ENCODE measurements at regions not wholly inside any gene's neighbourhood (a gene's known extent, or its start where the extent isn't known, plus 50 kb on each side); places are given as distances from the start of the nearest gene placed in this dataset.

GRCh38 chr10:130547368-130547767 lies 411.2 kb downstream of the GLRX3 start:
- Histone ChIP-seq H3K9me3 (ENCODE audit: control insufficient read depth in 2 of 3, insufficient read depth in 1 of 3, low read length in 3 of 3) (no peaks in the 10 kb centered on the region), H3K27me3 (ENCODE audit: control insufficient read depth, insufficient read depth, low read length) (no peaks in the 10 kb centered on the region), H3K4me3 (ENCODE audit: low read length in 3 of 3) (no peak overlapping the region), H3K27ac (ENCODE audit: low read depth in 2 of 2, low read length in 2 of 2) (no peak overlapping the region), H3K4me1 (ENCODE audit: control insufficient read depth in 2 of 3, insufficient read depth in 2 of 3, low read depth in 1 of 3, low read length in 3 of 3) (no peaks in the 10 kb centered on the region), H3K9ac (ENCODE audit: low read length in 3 of 3) (no peak overlapping the region), H3K36me3 (ENCODE audit: control insufficient read depth in 2 of 3, insufficient read depth in 3 of 3, low read length in 3 of 3) (no peaks in the 10 kb centered on the region)
- intact Hi-C loops (cut with DNase I) = no loop called here
- TF ChIP-seq CTCF (IDR thresholded peaks at IDR 0.05; ENCODE audit: borderline replicate concordance, extremely low read depth, insufficient read depth) = no peak
- peak in 1 of 5 donors; percentile 13 for DNase-seq
- no peak for FAIRE-seq

GRCh38 chr10:130550952-130551674 lies 414.9 kb downstream of the GLRX3 start:
- Histone ChIP-seq H3K27me3 (ENCODE audit: control insufficient read depth, insufficient read depth, low read length) (no peaks in the 10 kb centered on the region), H3K27ac (ENCODE audit: low read depth in 2 of 2, low read length in 2 of 2) (no peak overlapping the region), H3K9ac (ENCODE audit: low read length in 3 of 3) (no peak overlapping the region), H3K36me3 (ENCODE audit: control insufficient read depth in 2 of 3, insufficient read depth in 3 of 3, low read length in 3 of 3) (no peaks in the 10 kb centered on the region), H3K4me3 (ENCODE audit: low read length in 3 of 3) (no peak overlapping the region), H3K4me1 (ENCODE audit: control insufficient read depth in 2 of 3, insufficient read depth in 2 of 3, low read depth in 1 of 3, low read length in 3 of 3) (no peaks in the 10 kb centered on the region), H3K9me3 (ENCODE audit: control insufficient read depth in 2 of 3, insufficient read depth in 1 of 3, low read length in 3 of 3) (no peaks in the 10 kb centered on the region)
- no peak for DNase-seq
- intact Hi-C loops (cut with DNase I) = no loop called here
- FAIRE-seq = no peak
- no peak for TF ChIP-seq CTCF (IDR thresholded peaks at IDR 0.05; ENCODE audit: borderline replicate concordance, extremely low read depth, insufficient read depth)

- no peak overlapping the region for H3K27ac ChIP-seq (ENCODE audit: low read depth in 2 of 2, low read length in 2 of 2)
Observed at GRCh38 chr10:130551676-130552075, 415.5 kb downstream of the GLRX3 start.

More at GRCh38 chr10:130551676-130552075, 415.5 kb downstream of the GLRX3 start:
- no peak for TF ChIP-seq CTCF (IDR thresholded peaks at IDR 0.05; ENCODE audit: borderline replicate concordance, extremely low read depth, insufficient read depth)
- DNase-seq (no peak), FAIRE-seq (no peak)
- Histone ChIP-seq H3K4me3 (ENCODE audit: low read length in 3 of 3) (no peak overlapping the region), H3K9ac (ENCODE audit: low read length in 3 of 3) (no peak overlapping the region), H3K27me3 (ENCODE audit: control insufficient read depth, insufficient read depth, low read length) (no peaks in the 10 kb centered on the region), H3K4me1 (ENCODE audit: control insufficient read depth in 2 of 3, insufficient read depth in 2 of 3, low read depth in 1 of 3, low read length in 3 of 3) (no peaks in the 10 kb centered on the region), H3K36me3 (ENCODE audit: control insufficient read depth in 2 of 3, insufficient read depth in 3 of 3, low read length in 3 of 3) (no peaks in the 10 kb centered on the region), H3K9me3 (ENCODE audit: control insufficient read depth in 2 of 3, insufficient read depth in 1 of 3, low read length in 3 of 3) (no peaks in the 10 kb centered on the region)
- intact Hi-C loops (cut with DNase I) = no loop called here
